ENCODE measurements at regions not wholly inside any gene's neighbourhood (a gene's known extent, or its start where the extent isn't known, plus 50 kb on each side); places are given as distances from the start of the nearest gene placed in this dataset.
"Not testable (repeated sequence)": the region's sequence is repeated elsewhere in the genome, so short reads cannot be mapped to it uniquely, and the experiment has no call there.

DNA sequence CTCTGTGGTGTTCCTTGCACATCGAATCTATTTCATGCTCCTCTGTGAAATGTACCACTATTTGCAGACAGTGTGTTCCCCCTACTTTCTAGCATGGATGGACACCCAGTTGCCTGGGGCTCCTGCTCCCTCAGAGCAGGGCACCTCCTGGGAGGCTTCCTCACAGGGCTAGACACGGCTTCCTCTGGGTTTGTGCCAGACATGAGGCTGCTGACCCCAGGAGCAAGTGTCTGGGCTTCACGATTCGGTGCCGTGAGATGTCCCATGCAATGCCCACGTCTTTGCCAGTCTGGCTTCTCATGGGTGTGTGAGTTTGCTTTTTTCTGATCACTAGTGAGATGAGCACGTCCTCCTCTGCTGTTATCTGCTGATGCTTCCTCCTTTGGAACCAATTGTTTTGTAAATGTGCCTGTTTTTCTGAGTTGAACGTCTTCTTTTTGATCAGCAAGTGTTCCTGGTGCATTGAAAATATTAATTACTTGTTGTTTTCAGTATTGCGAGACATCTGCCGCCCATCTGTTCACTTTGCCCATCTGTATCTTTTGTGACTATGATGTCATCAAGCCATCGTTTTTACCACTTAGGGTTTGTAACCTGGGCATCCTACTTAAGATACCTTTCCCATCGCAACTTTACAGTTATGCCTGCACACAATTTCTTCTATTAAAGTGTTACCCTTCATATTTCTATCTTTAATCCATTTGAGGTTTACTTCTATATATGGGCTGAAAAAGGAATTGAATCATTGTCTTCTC lies 92.0 kb downstream of the TTLL2 start:
- TF ChIP-seq, protein P1, sequence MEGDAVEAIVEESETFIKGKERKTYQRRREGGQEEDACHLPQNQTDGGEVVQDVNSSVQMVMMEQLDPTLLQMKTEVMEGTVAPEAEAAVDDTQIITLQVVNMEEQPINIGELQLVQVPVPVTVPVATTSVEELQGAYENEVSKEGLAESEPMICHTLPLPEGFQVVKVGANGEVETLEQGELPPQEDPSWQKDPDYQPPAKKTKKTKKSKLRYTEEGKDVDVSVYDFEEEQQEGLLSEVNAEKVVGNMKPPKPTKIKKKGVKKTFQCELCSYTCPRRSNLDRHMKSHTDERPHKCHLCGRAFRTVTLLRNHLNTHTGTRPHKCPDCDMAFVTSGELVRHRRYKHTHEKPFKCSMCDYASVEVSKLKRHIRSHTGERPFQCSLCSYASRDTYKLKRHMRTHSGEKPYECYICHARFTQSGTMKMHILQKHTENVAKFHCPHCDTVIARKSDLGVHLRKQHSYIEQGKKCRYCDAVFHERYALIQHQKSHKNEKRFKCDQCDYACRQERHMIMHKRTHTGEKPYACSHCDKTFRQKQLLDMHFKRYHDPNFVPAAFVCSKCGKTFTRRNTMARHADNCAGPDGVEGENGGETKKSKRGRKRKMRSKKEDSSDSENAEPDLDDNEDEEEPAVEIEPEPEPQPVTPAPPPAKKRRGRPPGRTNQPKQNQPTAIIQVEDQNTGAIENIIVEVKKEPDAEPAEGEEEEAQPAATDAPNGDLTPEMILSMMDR (conservative IDR thresholded peaks at IDR 0.05; ENCODE audit: low read depth, low read length) = no peak
- no peak for TF ChIP-seq EZH2 (IDR thresholded peaks at IDR 0.05; ENCODE audit: borderline replicate concordance, low read depth, low read length, poor library complexity, severe bottlenecking)
- Histone ChIP-seq H3K4me1 (ENCODE audit: insufficient read depth, low read length, poor library complexity, severe bottlenecking) (no peaks in the 10 kb centered on the region), H3K36me3 (ENCODE audit: insufficient read depth, low read length, poor library complexity, severe bottlenecking) (no peaks in the 10 kb centered on the region), H3K4me3 (ENCODE audit: low read depth, low read length, poor library complexity, severe bottlenecking) (no peak overlapping the region), H3K9me3 (ENCODE audit: low read depth, low read length, poor library complexity, severe bottlenecking) (no peaks in the 10 kb centered on the region), H3K27me3 (replicated peaks; ENCODE audit: insufficient read depth, low read depth, low read length, poor library complexity) (no peaks in the 10 kb centered on the region), H3K27ac (ENCODE audit: low read depth, low read length, poor library complexity, severe bottlenecking) (no peak overlapping the region)
- intact Hi-C loops (cut with micrococcal nuclease; ENCODE audit: unreplicated experiment) = no loop called here
- CTCF ChIA-PET = no interaction called here
- BruUV-seq (replicated peaks) = no TSS peak
- DNase-seq (ENCODE audit: low spot score) = no peak
- POLR2A ChIA-PET (ENCODE audit: low non-redundant PET) = no interaction called here

DNA sequence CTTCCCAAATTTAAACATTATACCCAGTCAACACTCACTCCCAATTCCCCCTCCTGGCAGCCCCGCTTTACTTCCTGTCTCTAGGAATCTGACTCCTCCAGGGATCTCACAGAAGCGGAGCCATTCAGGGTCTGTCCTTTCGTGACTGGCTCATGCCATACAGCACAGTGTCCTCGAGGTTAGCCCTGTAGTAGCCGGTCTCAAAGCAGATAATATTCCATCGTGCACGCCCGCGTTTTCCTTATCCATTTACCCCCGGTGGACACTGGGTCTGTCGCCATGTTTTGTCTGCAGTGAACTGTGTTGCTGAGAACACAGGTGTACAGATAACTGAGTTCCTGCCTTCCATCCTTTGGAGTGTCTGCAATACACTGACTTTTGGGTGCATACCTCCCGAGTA lies 95.3 kb downstream of the TTLL2 start:
- Histone ChIP-seq H3K9me3 (ENCODE audit: low read depth, low read length, poor library complexity, severe bottlenecking) (no peaks in the 10 kb centered on the region), H3K4me1 (ENCODE audit: insufficient read depth, low read length, poor library complexity, severe bottlenecking) (no peaks in the 10 kb centered on the region), H3K36me3 (ENCODE audit: insufficient read depth, low read length, poor library complexity, severe bottlenecking) (no peaks in the 10 kb centered on the region), H3K27me3 (replicated peaks; ENCODE audit: insufficient read depth, low read depth, low read length, poor library complexity) (no peaks in the 10 kb centered on the region), H3K4me3 (ENCODE audit: low read depth, low read length, poor library complexity, severe bottlenecking) (no peak overlapping the region), H3K27ac (ENCODE audit: low read depth, low read length, poor library complexity, severe bottlenecking) (no peak overlapping the region)
- no TSS peak for BruUV-seq (replicated peaks)
- no peak for TF ChIP-seq EZH2 (IDR thresholded peaks at IDR 0.05; ENCODE audit: borderline replicate concordance, low read depth, low read length, poor library complexity, severe bottlenecking)
- TF ChIP-seq, protein P1 (conservative IDR thresholded peaks at IDR 0.05; ENCODE audit: low read depth, low read length) = no peak
- DNase-seq (ENCODE audit: low spot score) = no peak
- intact Hi-C loops (cut with micrococcal nuclease; ENCODE audit: unreplicated experiment) = no loop called here
- ChIA-PET POLR2A (ENCODE audit: low non-redundant PET) (no interaction called here), CTCF (no interaction called here)

DNA sequence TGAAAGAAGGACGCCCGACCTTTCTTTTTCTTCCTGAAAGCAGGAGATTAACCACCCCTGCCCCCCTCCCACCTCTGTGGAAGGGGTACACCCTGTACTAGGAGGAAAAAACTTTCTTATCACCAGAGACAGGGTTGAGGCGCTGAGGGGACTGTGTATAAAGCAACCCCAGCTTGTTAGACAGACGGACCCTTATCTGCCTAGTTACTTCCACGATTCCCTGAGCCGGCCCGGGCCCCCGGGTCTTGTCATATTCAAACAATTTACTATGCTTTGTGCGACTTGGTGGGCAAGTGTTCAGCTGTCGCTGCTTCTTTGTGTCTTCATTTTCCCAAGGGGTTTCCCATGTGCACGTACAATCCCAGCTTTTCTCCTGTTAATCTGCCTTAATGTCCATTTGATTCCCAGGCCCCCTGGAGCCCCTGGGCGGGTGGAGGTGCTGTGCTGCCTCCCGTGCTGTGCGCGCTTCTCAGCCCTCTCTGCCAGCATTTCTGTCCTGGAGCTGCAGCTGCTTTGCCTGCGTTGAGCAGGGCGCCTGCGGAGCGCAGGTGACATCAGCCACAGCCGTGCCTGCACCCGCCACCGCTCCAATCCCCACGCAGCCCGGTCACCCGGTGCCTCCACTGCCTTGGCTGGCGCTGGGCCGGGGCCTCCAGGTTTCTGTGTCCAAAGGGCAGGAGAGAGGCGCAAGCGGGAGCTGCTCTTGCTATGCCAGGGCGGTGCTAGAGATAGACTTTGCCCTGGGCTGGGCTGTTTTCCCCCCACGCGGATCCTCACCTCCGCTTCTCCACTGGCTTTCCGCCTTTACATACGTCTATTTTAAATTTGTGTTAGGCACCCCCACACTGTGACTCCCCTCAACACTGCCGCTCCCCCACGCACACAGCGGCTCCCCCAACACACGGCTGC lies 96.2 kb downstream of the TTLL2 start:
- ChIA-PET CTCF (interaction anchor here (0.6 kb wide), 1 partner anchor 1950 kb away, joined by 3 read pairs; no protein-coding TSS in a partner anchor), POLR2A (ENCODE audit: low non-redundant PET) (no interaction called here)
- H3K4me3 ChIP-seq (ENCODE audit: low read depth, low read length, poor library complexity, severe bottlenecking) = no peak overlapping the region

DNA sequence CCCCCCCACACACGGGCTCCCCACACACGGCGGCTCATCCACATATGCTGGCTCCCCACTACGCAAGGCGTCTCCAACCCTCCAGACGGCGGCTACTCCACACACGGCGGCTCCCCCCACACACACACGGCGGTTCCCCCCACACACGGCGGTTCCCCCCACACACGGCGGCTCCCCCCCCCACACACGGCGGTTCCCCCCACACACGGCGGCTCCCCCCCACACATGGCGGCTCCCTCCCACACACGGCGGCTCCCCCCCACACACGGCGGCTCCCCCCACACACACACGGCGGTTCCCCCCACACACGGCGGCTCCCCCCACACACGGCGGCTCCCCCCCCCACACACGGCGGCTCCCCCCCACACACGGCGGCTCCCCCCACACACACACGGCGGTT lies 97.1 kb downstream of the TTLL2 start:
- H3K27ac ChIP-seq (ENCODE audit: low read depth, low read length, poor library complexity, severe bottlenecking); CTCF ChIA-PET; H3K9me3 ChIP-seq (ENCODE audit: low read depth, low read length, poor library complexity, severe bottlenecking); DNase-seq (ENCODE audit: low spot score); H3K27me3 ChIP-seq (replicated peaks; ENCODE audit: insufficient read depth, low read depth, low read length, poor library complexity); H3K4me3 ChIP-seq (ENCODE audit: low read depth, low read length, poor library complexity, severe bottlenecking); H3K4me1 ChIP-seq (ENCODE audit: insufficient read depth, low read length, poor library complexity, severe bottlenecking); BruUV-seq (replicated peaks); H3K36me3 ChIP-seq (ENCODE audit: insufficient read depth, low read length, poor library complexity, severe bottlenecking); POLR2A ChIA-PET (ENCODE audit: low non-redundant PET); intact Hi-C loops (cut with micrococcal nuclease; ENCODE audit: unreplicated experiment): not testable (repeated sequence)

More for the DNA sequence above, 96.2 kb downstream of the TTLL2 start:
- no peak for TF ChIP-seq EZH2 (IDR thresholded peaks at IDR 0.05; ENCODE audit: borderline replicate concordance, low read depth, low read length, poor library complexity, severe bottlenecking)
- TF ChIP-seq, protein P1 (conservative IDR thresholded peaks at IDR 0.05; ENCODE audit: low read depth, low read length) = no peak
- H3K9me3 ChIP-seq (ENCODE audit: low read depth, low read length, poor library complexity, severe bottlenecking) = no peaks in the 10 kb centered on the region
- no peak for DNase-seq (ENCODE audit: low spot score)
- H3K4me1 ChIP-seq (ENCODE audit: insufficient read depth, low read length, poor library complexity, severe bottlenecking) = no peaks in the 10 kb centered on the region
- H3K27ac ChIP-seq (ENCODE audit: low read depth, low read length, poor library complexity, severe bottlenecking) = no peak overlapping the region
- H3K36me3 ChIP-seq (ENCODE audit: insufficient read depth, low read length, poor library complexity, severe bottlenecking) = no peaks in the 10 kb centered on the region
- intact Hi-C loops (cut with micrococcal nuclease; ENCODE audit: unreplicated experiment) = no loop called here
- no peaks in the 10 kb centered on the region for H3K27me3 ChIP-seq (replicated peaks; ENCODE audit: insufficient read depth, low read depth, low read length, poor library complexity)
- BruUV-seq (replicated peaks) = no TSS peak

Measured in A673 (cell line).